Liver (tissue), 8 donors: ENCODE measurements at regions not wholly inside any gene's neighbourhood (a gene's known extent, or its start where the extent isn't known, plus 50 kb on each side); places are given as distances from the start of the nearest gene placed in this dataset.
"Not testable (repeated sequence)": the region's sequence is repeated elsewhere in the genome, so short reads cannot be mapped to it uniquely, and the experiment has no call there.

Experiments
- DNase-seq: peaks from one replicate; pipeline ENCODE4 v3.0.0-alpha.2; 2017; ENCODE audit warnings: low spot score
- H3K27ac ChIP-seq, 2 donors: one replicate each; pipeline ENCODE4 v1.7.0; 2013; ENCODE audit warnings: inconsistent platforms in 2 of 2, low read length in 2 of 2, control low read depth in 1 of 2, low read depth in 1 of 2, mild to moderate bottlenecking in 1 of 2
- H3K27me3 ChIP-seq, 4 donors: one replicate each; pipeline versions ENCODE4 v1.6.1 to v1.7.0; 2013; ENCODE audit warnings: low read length in 3 of 4, inconsistent platforms in 1 of 4, mild to moderate bottlenecking in 1 of 4, moderate library complexity in 1 of 4; ENCODE audit not compliant: control insufficient read depth in 4 of 4, insufficient read depth in 4 of 4
- H3K36me3 ChIP-seq, 4 donors: one replicate each; pipeline versions ENCODE4 v1.6.1 to v1.7.0; 2013; ENCODE audit warnings: low read length in 3 of 4, mild to moderate bottlenecking in 3 of 4, low read depth in 1 of 4, moderate library complexity in 1 of 4; ENCODE audit not compliant: control insufficient read depth in 4 of 4, insufficient read depth in 3 of 4
- H3K4me1 ChIP-seq, 4 donors: one replicate each; pipeline versions ENCODE4 v1.6.1 to v1.7.0; 2013; ENCODE audit warnings: low read length in 3 of 4, mild to moderate bottlenecking in 3 of 4, moderate library complexity in 1 of 4; ENCODE audit not compliant: control insufficient read depth in 4 of 4, insufficient read depth in 4 of 4
- H3K4me3 ChIP-seq, 3 donors: one replicate each; pipeline versions ENCODE4 v1.6.1 to v1.7.0; 2013; ENCODE audit warnings: low read length in 3 of 3, control low read depth in 1 of 3, low read depth in 1 of 3, mild to moderate bottlenecking in 1 of 3
- H3K9ac ChIP-seq, 2 donors: one replicate each; pipeline ENCODE4 v1.7.0; 2013; ENCODE audit warnings: low read length in 2 of 2, mild to moderate bottlenecking in 2 of 2, moderate library complexity in 2 of 2, control low read depth in 1 of 2, low read depth in 1 of 2
- H3K9me3 ChIP-seq, 4 donors: one replicate each; pipeline versions ENCODE4 v1.6.1 to v1.7.0; 2013; ENCODE audit warnings: low read length in 3 of 4; ENCODE audit not compliant: control insufficient read depth in 4 of 4
- EGR1 ChIP-seq, 2 donors: IDR thresholded peaks; 2 replicates each; pipeline ENCODE4 v1.6.1; 2016 to 2018; ENCODE audit warnings: antibody characterized with exemption in 2 of 2, low read depth in 2 of 2
- FOXA2 ChIP-seq: IDR thresholded peaks from 2 replicates; pipeline ENCODE4 v1.6.1; 2016; ENCODE audit warnings: antibody characterized with exemption
- GABPA ChIP-seq, 2 donors: IDR thresholded peaks in 1 of 2; conservative IDR thresholded peaks in 1 of 2; 2 replicates each; pipeline ENCODE4 v1.6.1; 2016; ENCODE audit warnings: antibody characterized with exemption in 2 of 2, mild to moderate bottlenecking in 1 of 2, moderate library complexity in 1 of 2
- HNF4A ChIP-seq, 2 donors: conservative IDR thresholded peaks; 2 replicates each; pipeline ENCODE4 v1.6.1; 2016; ENCODE audit warnings: antibody characterized with exemption in 2 of 2, mild to moderate bottlenecking in 2 of 2
- HNF4G ChIP-seq: IDR thresholded peaks from 2 replicates; pipeline ENCODE4 v1.6.1; 2016; ENCODE audit warnings: antibody characterized with exemption
- JUND ChIP-seq, 2 donors: IDR thresholded peaks; 2 replicates each; pipeline ENCODE4 v1.6.1; 2016; ENCODE audit warnings: antibody characterized with exemption in 2 of 2
- NR2F2 ChIP-seq: IDR thresholded peaks from 2 replicates; pipeline ENCODE4 v1.6.1; 2016; ENCODE audit warnings: antibody characterized with exemption
- RAD21 ChIP-seq, 2 donors: IDR thresholded peaks; 2 replicates each; pipeline ENCODE4 v1.6.1; 2016; ENCODE audit warnings: antibody characterized with exemption in 2 of 2, mild to moderate bottlenecking in 2 of 2
- TAF1 ChIP-seq: conservative IDR thresholded peaks from 2 replicates; pipeline ENCODE4 v1.6.1; 2016; ENCODE audit warnings: antibody characterized with exemption, mild to moderate bottlenecking
- YY1 ChIP-seq: IDR thresholded peaks from 2 replicates; pipeline ENCODE4 v1.6.1; 2016; ENCODE audit warnings: antibody characterized with exemption, mild to moderate bottlenecking
- WGBS: extraction: QIAGEN DNeasy Blood & Tissue Kit; methylation state at CpG from one replicate; pipeline ENCODE4 v1.1.7; 2013; 5-methylcytosine and 5-hydroxymethylcytosine counted together
- TF ChIP-seq, protein P1 (sequence below): IDR thresholded peaks from 2 replicates; pipeline ENCODE4 v1.6.1; 2016; ENCODE audit warnings: antibody characterized with exemption, mild to moderate bottlenecking
- TF ChIP-seq, protein P2 (sequence below): fragments of 150-350 bp; IDR thresholded peaks from 2 replicates; pipeline ENCODE4 v1.5.1; 2017; ENCODE audit warnings: improper control_type of control experiment, low read depth, low read length; ENCODE audit not compliant: missing input control
- TF ChIP-seq, protein P3 (sequence below): IDR thresholded peaks from 2 replicates; pipeline ENCODE4 v1.6.1; 2016; ENCODE audit warnings: antibody characterized with exemption
- TF ChIP-seq, protein P4 (sequence below): IDR thresholded peaks from 2 replicates; pipeline ENCODE4 v1.6.1; 2016; ENCODE audit warnings: antibody characterized with exemption
- donor health status: healthy.
- donor health status: healthy.
- donor health status: healthy.
- donor health status: healthy.
- donor health status: healthy.

DNA sequence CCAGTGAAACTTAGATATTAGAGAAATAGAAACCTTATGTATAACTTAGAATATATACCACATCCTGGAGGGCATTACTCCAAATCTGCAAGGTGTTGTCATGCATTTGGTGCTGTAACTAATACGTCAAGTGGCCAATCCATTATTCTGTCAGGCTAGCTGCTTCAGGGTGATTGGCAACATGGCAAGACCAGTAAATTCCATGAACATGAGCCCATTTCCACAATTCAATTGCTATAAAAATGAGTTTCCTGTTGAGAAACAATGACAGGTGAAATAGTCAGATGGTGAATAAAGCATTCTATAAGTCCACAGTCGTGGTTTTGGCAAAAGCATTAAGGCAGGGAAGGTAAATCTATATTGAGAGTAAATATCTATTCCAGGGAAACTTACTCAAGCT is 566.0 kb downstream of the ADGRL2 start:
- no peak for DNase-seq
- Histone ChIP-seq H3K9ac (no peak overlapping the region), H3K4me3 (no peak overlapping the region), H3K27me3 (no peaks in the 10 kb centered on the region), H3K27ac (no peak overlapping the region), H3K4me1 (no peaks in the 10 kb centered on the region), H3K9me3 (no peaks in the 10 kb centered on the region), H3K36me3 (no peaks in the 10 kb centered on the region)
- TF ChIP-seq TAF1 (no peak), JUND (IDR thresholded peaks at IDR 0.05) (no peak), NR2F2 (no peak), HNF4G (no peak), RAD21 (IDR thresholded peaks at IDR 0.05) (no peak), HNF4A (conservative IDR thresholded peaks at IDR 0.05) (no peak), GABPA (IDR thresholded peaks at IDR 0.05 in 1 of 2, conservative IDR thresholded peaks at IDR 0.05 in 1 of 2) (no peak), EGR1 (IDR thresholded peaks at IDR 0.05; ENCODE audit: low read depth in 2 of 2) (no peak), YY1 (no peak), FOXA2 (no peak)
- TF ChIP-seq, protein P1, sequence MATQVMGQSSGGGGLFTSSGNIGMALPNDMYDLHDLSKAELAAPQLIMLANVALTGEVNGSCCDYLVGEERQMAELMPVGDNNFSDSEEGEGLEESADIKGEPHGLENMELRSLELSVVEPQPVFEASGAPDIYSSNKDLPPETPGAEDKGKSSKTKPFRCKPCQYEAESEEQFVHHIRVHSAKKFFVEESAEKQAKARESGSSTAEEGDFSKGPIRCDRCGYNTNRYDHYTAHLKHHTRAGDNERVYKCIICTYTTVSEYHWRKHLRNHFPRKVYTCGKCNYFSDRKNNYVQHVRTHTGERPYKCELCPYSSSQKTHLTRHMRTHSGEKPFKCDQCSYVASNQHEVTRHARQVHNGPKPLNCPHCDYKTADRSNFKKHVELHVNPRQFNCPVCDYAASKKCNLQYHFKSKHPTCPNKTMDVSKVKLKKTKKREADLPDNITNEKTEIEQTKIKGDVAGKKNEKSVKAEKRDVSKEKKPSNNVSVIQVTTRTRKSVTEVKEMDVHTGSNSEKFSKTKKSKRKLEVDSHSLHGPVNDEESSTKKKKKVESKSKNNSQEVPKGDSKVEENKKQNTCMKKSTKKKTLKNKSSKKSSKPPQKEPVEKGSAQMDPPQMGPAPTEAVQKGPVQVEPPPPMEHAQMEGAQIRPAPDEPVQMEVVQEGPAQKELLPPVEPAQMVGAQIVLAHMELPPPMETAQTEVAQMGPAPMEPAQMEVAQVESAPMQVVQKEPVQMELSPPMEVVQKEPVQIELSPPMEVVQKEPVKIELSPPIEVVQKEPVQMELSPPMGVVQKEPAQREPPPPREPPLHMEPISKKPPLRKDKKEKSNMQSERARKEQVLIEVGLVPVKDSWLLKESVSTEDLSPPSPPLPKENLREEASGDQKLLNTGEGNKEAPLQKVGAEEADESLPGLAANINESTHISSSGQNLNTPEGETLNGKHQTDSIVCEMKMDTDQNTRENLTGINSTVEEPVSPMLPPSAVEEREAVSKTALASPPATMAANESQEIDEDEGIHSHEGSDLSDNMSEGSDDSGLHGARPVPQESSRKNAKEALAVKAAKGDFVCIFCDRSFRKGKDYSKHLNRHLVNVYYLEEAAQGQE = no peak
- TF ChIP-seq, protein P2, sequence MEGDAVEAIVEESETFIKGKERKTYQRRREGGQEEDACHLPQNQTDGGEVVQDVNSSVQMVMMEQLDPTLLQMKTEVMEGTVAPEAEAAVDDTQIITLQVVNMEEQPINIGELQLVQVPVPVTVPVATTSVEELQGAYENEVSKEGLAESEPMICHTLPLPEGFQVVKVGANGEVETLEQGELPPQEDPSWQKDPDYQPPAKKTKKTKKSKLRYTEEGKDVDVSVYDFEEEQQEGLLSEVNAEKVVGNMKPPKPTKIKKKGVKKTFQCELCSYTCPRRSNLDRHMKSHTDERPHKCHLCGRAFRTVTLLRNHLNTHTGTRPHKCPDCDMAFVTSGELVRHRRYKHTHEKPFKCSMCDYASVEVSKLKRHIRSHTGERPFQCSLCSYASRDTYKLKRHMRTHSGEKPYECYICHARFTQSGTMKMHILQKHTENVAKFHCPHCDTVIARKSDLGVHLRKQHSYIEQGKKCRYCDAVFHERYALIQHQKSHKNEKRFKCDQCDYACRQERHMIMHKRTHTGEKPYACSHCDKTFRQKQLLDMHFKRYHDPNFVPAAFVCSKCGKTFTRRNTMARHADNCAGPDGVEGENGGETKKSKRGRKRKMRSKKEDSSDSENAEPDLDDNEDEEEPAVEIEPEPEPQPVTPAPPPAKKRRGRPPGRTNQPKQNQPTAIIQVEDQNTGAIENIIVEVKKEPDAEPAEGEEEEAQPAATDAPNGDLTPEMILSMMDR = no peak
- TF ChIP-seq, protein P3, sequence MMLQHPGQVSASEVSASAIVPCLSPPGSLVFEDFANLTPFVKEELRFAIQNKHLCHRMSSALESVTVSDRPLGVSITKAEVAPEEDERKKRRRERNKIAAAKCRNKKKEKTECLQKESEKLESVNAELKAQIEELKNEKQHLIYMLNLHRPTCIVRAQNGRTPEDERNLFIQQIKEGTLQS = no peak
- TF ChIP-seq, protein P4, sequence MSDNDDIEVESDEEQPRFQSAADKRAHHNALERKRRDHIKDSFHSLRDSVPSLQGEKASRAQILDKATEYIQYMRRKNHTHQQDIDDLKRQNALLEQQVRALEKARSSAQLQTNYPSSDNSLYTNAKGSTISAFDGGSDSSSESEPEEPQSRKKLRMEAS = no peak
- 73% methylated on average over 2 of the region's 2 CpGs for WGBS

DNA sequence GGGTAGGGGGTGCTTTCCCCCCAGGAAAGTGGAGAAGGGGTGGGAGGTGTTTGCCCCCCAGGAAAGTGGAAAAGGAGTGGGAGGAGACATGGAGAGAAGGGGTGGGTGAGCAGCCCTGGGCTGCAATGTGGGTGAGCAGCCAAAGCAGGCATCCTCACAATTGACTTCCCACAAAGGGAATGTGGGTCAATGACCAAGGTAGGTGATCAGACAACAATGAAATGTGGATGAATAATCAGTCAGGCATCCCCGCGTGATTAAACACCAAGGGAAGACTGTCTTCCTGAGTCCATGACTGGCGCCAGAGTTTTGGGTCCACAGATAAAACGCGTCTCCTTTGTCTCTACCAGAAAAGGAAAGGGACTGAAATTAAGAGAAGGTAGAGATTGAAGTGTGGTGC is 558.8 kb downstream of the ADGRL2 start:
- not testable (repeated sequence) for H3K4me1 ChIP-seq, DNase-seq, H3K9me3 ChIP-seq, H3K4me3 ChIP-seq, H3K9ac ChIP-seq, H3K36me3 ChIP-seq, H3K27me3 ChIP-seq, H3K27ac ChIP-seq
- WGBS = 92% methylated on average over 5 of the region's 5 CpGs

DNA sequence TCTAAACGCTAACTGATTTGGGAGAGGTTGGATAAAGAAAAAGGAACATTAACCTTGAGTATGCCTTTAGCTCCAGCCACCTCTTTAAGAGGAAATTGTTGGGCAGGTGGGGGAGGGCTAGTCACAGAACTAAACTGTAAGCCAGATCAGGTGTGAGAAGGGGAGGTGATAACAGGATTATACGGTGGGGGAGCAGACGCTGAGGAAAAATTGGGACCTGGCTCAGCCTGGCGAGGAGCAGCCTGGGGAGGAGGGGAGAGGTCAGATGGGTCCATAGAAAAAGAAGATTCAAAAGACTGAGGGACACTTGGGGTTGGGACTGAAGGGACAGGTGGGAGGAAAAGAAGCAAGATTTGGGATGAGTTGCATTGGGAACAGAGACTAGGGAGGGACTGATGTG is 558.0 kb downstream of the ADGRL2 start:
- DNase-seq, H3K9me3 ChIP-seq, H3K36me3 ChIP-seq, H3K9ac ChIP-seq, H3K4me3 ChIP-seq, H3K27ac ChIP-seq, H3K27me3 ChIP-seq, H3K4me1 ChIP-seq: not testable (repeated sequence)
- 66% methylated on average over 4 of the region's 4 CpGs for WGBS

DNA sequence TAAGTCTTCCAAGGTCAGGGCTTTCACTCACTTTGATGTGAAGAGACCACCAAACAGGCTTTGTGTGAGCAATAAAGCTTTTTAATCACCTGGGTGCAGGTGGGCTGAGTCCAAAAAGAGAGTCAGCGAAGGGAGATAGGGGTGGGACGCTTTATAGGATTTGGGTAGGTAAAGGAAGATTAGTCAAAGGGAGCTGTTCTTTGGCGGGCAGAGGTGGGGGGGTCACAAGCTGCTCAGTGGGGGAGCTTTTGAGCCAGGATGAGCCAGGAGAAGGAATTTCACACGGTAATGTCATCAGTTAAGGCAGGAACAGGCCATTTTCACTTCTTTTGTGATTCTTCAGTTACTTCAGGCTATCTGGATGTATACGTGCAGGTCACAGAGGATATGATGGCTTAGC is 553.8 kb downstream of the ADGRL2 start:
- not testable (repeated sequence) for H3K9ac ChIP-seq, H3K27me3 ChIP-seq, H3K4me1 ChIP-seq, DNase-seq, H3K4me3 ChIP-seq, H3K27ac ChIP-seq, H3K36me3 ChIP-seq, H3K9me3 ChIP-seq
- WGBS = 85% methylated on average over 5 of the region's 5 CpGs
